HUES48 (cell line): ENCODE measurements at regions not wholly inside any gene's neighbourhood (a gene's known extent, or its start where the extent isn't known, plus 50 kb on each side); places are given as distances from the start of the nearest gene placed in this dataset.
"Not testable (repeated sequence)": the region's sequence is repeated elsewhere in the genome, so short reads cannot be mapped to it uniquely, and the experiment has no call there.

Source experiments
- H3K27ac ChIP-seq: one replicate; pipeline ENCODE4 v1.7.0; 2013; ENCODE audit warnings: low read depth, low read length, inconsistent platforms
- H3K27me3 ChIP-seq: 2 replicates; pipeline ENCODE4 v1.6.1; 2013; ENCODE audit warnings: mild to moderate bottlenecking, low read length; ENCODE audit not compliant: control insufficient read depth, insufficient read depth
- H3K36me3 ChIP-seq: 2 replicates; pipeline ENCODE4 v1.6.1; 2013; ENCODE audit warnings: low read length; ENCODE audit not compliant: control insufficient read depth, insufficient read depth
- H3K4me1 ChIP-seq: 2 replicates; pipeline ENCODE4 v1.6.1; 2013; ENCODE audit warnings: mild to moderate bottlenecking, low read length; ENCODE audit not compliant: control insufficient read depth, insufficient read depth
- H3K4me3 ChIP-seq: 2 replicates; pipeline ENCODE4 v1.5.1; 2013; ENCODE audit warnings: mild to moderate bottlenecking, low read depth, low read length
- H3K9ac ChIP-seq: 2 replicates; pipeline ENCODE4 v1.6.1; 2013; ENCODE audit warnings: mild to moderate bottlenecking, low read depth, low read length, moderate library complexity
- H3K9me3 ChIP-seq: 2 replicates; pipeline ENCODE4 v1.6.1; 2013; ENCODE audit warnings: low read length; ENCODE audit not compliant: control insufficient read depth, insufficient read depth

DNA sequence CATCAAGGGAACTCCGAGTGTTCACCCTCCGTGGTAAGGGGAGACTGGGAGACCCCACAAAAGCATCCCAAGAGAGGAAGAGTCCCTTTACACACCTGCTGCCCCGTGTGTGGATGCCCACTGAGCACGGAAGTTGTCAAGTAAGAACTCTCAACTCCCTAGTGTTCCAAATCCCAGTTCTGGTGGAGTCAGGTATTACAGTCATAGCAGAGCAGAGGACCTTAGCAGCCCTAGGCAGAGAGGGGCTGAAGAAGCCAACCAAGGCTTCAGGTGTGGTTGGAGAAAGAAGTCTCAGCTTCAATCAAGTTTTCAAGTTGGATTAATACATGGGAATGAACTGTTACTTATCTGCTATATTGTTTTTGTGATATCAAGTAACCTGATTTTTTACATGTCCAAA is 512.5 kb downstream of the RNF144A start:
- H3K27ac ChIP-seq = no peak overlapping the region
- peaks cover 19% of the 10 kb centered on the region for H3K27me3 ChIP-seq
- H3K9me3 ChIP-seq = peaks cover 11% of the 10 kb centered on the region; the same call in 1 of the 2 replicates
- no peak overlapping the region for H3K4me3 ChIP-seq
- H3K9ac ChIP-seq = no peak overlapping the region
- H3K4me1 ChIP-seq = peaks cover 21% of the 10 kb centered on the region
- H3K36me3 ChIP-seq = no peaks in the 10 kb centered on the region

DNA sequence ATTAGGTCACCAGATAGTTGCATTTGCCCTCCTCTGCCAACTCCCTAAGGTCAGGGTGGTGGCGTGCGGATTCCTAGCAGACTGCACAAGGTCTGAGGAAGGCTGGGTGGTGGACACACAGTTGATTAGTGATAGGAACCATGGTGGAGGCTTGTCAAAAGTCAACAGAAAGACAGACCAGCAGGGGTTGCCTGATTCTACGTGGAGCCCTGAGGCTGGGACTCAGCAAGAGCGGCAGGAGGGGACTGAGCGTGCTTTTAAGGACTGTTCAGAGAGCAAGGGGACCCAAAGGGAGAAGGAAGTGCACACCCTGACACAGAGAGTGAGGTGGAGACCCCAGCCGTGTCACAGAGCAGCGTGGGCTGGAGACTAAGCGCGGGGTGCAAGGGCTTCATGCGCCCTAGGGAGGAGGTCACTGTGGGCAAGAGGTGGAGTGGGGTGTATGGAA is 513.2 kb downstream of the RNF144A start:
- H3K27ac ChIP-seq = peak overlapping the region; percentile 85
- peaks cover 11% of the 10 kb centered on the region; the same call in 1 of the 2 replicates for H3K9me3 ChIP-seq
- H3K27me3 ChIP-seq = peaks cover 19% of the 10 kb centered on the region
- H3K4me1 ChIP-seq = peaks cover 21% of the 10 kb centered on the region
- no peaks in the 10 kb centered on the region for H3K36me3 ChIP-seq
- H3K9ac ChIP-seq = peak overlapping the region; percentile 48; the same call in 1 of the 2 replicates
- H3K4me3 ChIP-seq = peak overlapping the region; percentile 51

DNA sequence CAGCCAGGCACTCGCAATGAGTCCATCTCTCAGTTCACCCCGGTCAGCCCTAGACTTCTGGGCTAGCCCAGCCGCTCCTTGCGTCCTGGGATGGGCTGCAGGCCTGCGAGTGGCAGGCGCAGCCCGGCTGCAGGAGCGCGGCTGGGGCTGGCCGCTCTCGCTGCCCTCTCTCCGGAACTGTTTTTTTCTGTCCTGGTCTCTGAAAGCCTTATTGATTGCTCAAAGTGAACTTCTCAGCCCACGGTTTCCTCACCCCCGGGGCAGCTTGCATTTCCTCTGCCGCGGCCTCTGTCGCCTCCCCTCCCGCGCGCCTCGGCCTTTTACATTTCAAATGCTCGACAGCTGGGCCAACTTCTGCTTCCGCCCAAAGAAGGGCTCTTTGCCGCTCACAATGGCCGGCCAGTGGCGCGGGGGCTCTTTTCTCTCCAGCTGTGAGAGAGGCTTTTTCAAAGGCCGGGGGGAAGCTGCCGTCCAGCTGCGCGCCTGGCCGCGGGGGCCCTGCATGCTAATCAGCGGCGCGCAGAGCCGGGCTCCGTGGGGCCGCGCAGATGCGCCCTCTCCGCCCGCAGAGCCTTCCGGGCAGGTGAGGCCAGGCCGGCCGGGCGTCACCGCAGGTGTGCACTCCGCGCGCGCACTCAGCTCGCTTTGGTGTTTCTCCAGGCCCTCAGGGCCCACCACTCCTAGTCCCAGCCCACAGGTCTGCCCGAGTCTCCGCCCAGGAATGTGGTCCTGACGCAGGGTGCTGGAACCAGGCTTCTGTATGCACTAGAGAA is 513.8 kb downstream of the RNF144A start:
- Histone ChIP-seq H3K4me1 (peaks cover 21% of the 10 kb centered on the region), H3K27ac (peak overlapping the region; percentile 85), H3K9me3 (peaks cover 11% of the 10 kb centered on the region; the same call in 1 of the 2 replicates), H3K36me3 (no peaks in the 10 kb centered on the region), H3K4me3 (peak overlapping the region; percentile 51), H3K9ac (peak overlapping the region; percentile 48), H3K27me3 (peaks cover 19% of the 10 kb centered on the region)

DNA sequence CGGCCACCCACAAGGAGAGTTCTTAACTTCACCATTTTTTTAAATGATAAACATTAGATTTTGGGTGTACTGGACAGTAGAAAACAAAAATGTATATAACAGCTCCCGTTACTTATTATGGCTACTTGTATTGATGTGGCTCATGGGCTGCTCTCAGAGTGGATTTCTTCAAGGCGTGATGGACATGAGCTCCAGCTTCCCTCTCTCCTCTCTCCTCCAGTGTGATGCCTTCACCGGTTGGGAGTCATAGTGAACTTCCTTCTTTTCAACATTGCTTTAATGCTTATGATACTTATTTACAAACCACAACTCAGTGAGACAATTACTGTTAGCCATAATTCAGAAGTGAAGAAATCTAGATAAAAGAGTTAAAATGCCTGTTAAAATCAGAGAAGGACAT is 515.2 kb downstream of the RNF144A start:
- no peak overlapping the region for H3K9ac ChIP-seq
- H3K27me3 ChIP-seq = peaks cover 19% of the 10 kb centered on the region
- no peak overlapping the region for H3K4me3 ChIP-seq
- peaks cover 20% of the 10 kb centered on the region for H3K4me1 ChIP-seq
- no peaks in the 10 kb centered on the region for H3K36me3 ChIP-seq
- H3K27ac ChIP-seq = no peak overlapping the region
- peaks cover 11% of the 10 kb centered on the region; the same call in 1 of the 2 replicates for H3K9me3 ChIP-seq

DNA sequence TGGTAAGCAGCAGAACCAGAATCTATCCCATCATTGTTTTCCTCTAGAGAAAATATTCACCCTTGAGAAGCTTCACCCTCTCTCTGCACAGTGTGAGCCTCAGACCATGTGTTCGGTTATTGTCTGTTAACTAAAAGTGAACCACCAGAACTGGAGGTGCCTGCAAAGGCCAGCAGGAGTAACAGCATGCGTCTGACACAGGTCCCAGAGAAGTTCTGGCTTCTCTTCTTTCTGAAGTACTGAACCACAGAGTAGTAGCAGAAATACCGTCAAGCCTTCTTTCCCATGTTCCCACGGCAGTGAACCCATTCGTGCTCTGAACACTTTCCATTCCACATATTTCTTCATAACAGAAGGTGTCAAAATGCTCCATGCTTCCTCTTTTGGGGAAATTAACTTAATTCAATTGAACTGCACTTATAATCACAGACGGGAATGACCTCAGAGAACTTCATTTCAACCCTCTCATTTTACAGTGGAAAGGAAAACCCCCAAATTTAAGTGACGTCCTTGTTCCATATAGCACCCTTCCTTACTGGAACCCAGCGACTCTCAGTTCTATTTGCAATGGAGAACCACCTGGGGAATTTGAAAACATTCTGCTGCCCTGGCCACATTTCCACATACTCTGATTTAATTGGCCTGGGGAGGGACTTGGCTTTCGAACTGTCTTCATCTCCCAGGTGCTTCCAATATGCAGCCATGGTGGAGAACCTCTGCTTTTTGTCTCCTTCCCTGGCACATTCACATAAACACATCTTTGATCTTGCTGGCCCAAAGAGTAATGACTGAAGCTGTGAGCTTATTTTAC is 519.1 kb downstream of the RNF144A start:
- Histone ChIP-seq H3K27me3 (no peaks in the 10 kb centered on the region; the same call in 1 of the 2 replicates), H3K27ac (no peak overlapping the region)

DNA sequence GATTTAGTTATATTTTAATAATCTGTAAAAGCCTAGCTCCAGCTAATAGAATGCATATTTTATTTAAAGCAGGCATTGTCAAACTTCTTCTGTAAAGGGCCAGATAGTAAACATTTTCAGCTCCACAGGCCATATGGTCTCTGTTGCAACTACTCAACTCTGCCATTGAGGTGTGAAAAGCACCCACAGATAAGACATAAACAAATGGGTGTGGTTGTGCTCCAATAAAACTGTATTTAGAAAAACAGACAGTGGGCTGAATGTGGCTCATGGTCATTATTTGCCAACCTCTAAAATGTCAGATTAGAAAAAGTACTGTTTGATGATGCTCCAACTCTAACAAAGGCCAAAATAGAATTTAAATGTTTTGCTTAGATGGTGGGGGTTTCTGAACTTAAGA is 519.9 kb downstream of the RNF144A start:
- peaks cover 11% of the 10 kb centered on the region; the same call in 1 of the 2 replicates for H3K9me3 ChIP-seq
- H3K27ac ChIP-seq = no peak overlapping the region
- H3K4me3 ChIP-seq = no peak overlapping the region
- H3K9ac ChIP-seq = no peak overlapping the region
- H3K36me3 ChIP-seq = no peaks in the 10 kb centered on the region
- H3K27me3 ChIP-seq = no peaks in the 10 kb centered on the region; the same call in 1 of the 2 replicates
- no peaks in the 10 kb centered on the region for H3K4me1 ChIP-seq

More for the DNA sequence above, 519.1 kb downstream of the RNF144A start:
- no peaks in the 10 kb centered on the region for H3K4me1 ChIP-seq
- no peak overlapping the region for H3K9ac ChIP-seq
- H3K9me3 ChIP-seq = peaks cover 11% of the 10 kb centered on the region; the same call in 1 of the 2 replicates
- no peak overlapping the region for H3K4me3 ChIP-seq
- H3K36me3 ChIP-seq = no peaks in the 10 kb centered on the region

DNA sequence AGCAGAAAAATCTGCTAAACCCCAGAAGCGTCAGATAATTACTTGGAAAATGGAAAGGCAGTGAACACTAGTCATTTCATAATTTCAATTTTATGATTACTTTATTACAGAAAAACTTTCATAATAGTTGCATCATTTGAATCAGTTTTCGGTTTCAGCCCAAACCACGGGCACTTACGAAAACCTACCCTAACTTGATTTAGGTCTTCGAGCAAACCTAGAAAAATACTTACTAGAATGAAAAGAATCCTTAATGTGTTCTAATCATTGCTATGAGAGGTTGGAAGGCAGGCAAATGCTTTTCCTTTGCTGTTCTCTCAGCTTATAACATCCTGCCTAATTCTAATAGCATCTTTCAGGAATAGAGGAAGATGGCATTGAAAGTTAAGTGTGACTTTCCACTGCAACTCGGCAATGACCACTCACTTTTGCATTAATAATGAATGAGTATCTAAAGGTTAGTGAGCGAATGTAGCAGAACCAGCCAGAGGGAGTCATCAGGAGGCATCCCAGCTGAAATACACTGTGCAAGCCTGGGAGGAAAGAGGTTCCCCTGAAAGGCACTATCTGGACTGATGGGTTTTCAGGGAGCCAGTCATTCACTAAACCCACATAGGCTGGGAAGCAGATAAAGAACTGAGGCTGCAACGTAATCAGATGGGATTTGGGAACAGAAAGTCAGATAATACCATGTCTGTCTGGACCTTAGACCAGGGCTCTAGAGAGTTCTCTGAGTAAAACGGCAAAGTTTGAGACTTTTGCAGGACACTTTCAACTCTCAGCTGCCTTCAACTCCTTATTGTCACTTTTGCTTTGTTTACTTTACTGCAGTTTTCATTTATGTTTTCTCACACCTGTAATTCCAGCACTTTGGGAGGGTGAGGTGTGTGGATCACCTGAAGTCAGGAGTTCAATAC is 520.8 kb downstream of the RNF144A start:
- Histone ChIP-seq H3K27me3 (no peaks in the 10 kb centered on the region), H3K27ac (no peak overlapping the region), H3K9me3 (peaks cover 10% of the 10 kb centered on the region; the same call in 1 of the 2 replicates), H3K36me3 (no peaks in the 10 kb centered on the region), H3K4me1 (no peaks in the 10 kb centered on the region), H3K4me3 (no peak overlapping the region), H3K9ac (no peak overlapping the region)

DNA sequence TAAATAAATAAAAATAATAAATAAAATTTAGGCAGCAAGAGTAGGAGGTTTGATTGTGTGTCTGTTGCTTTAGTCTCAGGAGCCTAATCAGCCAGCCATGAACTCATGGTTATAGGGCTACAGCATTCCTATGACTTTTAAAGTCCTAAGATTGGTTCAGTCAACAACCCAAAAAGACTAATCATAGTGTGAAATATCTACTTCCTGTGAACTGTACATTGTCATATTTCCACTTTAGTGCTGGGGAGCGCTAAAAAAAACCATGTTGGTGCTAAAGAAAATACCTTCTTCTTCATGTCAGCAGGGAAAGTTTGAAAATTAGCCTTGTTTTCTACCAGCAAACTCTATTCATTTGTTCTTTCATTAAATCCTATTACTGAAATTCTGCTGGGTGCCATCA is 521.6 kb downstream of the RNF144A start:
- Histone ChIP-seq H3K9me3 (0 out of 2 replicates have a peak, but pooled peaks cover 3% of the 10 kb centered on the region), H3K4me1 (no peaks in the 10 kb centered on the region), H3K27me3 (no peaks in the 10 kb centered on the region)

DNA sequence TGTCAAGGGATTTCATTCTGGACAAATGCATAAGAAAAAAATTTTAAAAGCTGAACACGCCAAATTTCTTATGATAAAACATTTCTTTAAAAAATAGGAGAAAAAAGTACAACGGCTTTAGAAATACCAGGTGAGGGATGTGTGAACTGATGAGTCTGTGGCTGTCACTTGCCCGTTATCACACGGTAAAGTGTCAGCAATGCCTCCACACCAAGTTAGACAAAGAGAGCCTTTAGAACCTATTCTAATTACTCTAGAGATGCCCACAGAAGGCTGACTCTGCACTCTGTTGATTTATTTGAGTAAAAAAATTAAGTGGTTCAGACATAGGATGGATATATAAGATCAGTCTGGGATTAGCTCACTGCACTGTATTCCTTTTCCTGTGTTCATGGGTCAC is 523.8 kb downstream of the RNF144A start:
- H3K36me3 ChIP-seq = no peaks in the 10 kb centered on the region
- H3K27ac ChIP-seq = no peak overlapping the region
- H3K4me3 ChIP-seq = no peak overlapping the region
- H3K27me3 ChIP-seq = no peaks in the 10 kb centered on the region
- H3K9me3 ChIP-seq = no peaks in the 10 kb centered on the region
- H3K9ac ChIP-seq = no peak overlapping the region
- no peaks in the 10 kb centered on the region for H3K4me1 ChIP-seq

More for the DNA sequence above, 521.6 kb downstream of the RNF144A start:
- no peaks in the 10 kb centered on the region for H3K36me3 ChIP-seq
- H3K4me3 ChIP-seq = no peak overlapping the region
- H3K9ac ChIP-seq = no peak overlapping the region
- no peak overlapping the region for H3K27ac ChIP-seq

DNA sequence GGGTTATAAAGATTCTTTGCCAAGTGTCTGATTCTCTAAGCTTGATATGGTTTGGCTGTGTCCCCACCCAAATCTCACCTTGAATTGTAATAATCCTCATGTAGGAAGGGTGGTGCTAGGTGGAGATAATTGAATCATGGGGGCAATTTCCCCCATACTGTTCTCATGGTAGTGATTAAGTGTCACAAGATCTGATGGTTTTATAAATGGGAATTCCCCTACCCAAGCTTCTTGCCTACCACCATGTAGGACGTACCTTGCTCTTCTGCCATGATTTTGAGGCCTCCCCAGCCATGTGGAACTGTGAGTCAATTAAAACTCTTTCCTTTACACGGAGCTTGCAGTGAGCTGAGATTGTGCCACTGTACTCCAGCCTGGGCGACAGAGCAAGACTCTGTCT is 524.6 kb downstream of the RNF144A start:
- not testable (repeated sequence) for H3K27me3 ChIP-seq, H3K9me3 ChIP-seq, H3K9ac ChIP-seq, H3K36me3 ChIP-seq, H3K4me1 ChIP-seq, H3K4me3 ChIP-seq, H3K27ac ChIP-seq
